HEK293 (cell line): ENCODE measurements at regions not wholly inside any gene's neighbourhood (a gene's known extent, or its start where the extent isn't known, plus 50 kb on each side); places are given as distances from the start of the nearest gene placed in this dataset.

Source experiments
- CTCF ChIP-seq: fragments of 450-650 bp; formaldehyde crosslinking; IDR thresholded peaks from 2 replicates; pipeline ENCODE4 v1.5.1; 2016; ENCODE audit warnings: missing biosample characterization, missing genetic modification characterization
- ZBTB8A ChIP-seq: fragments of 450-650 bp; formaldehyde crosslinking; IDR thresholded peaks from 2 replicates; pipeline ENCODE4 v1.5.1; 2016; ENCODE audit warnings: missing biosample characterization, missing genetic modification characterization
- ZNF560 ChIP-seq: fragments of 450-650 bp; formaldehyde crosslinking; IDR thresholded peaks from 2 replicates; pipeline ENCODE4 v1.5.1; 2017; ENCODE audit warnings: missing biosample characterization, missing genetic modification characterization, borderline replicate concordance
- ZNF621 ChIP-seq: fragments of 450-650 bp; formaldehyde crosslinking; IDR thresholded peaks from 2 replicates; pipeline ENCODE4 v1.5.1; 2017; ENCODE audit warnings: missing biosample characterization, missing genetic modification characterization

- TF ChIP-seq CTCF (no peak), ZNF560 (tag by site-specific recombination) (no peak), ZBTB8A (tag by site-specific recombination) (no peak), ZNF621 (no peak)
These were observed 914.6 kb downstream of the LTN1 start for GRCh38 chr21:28078126-28078525.
